GM12878 (cell line): ENCODE measurements at regions not wholly inside any gene's neighbourhood (a gene's known extent, or its start where the extent isn't known, plus 50 kb on each side); places are given as distances from the start of the nearest gene placed in this dataset.

Source experiments
- ATF3 ChIP-seq: IDR thresholded peaks from 2 replicates; pipeline ENCODE4 v1.6.1; 2011; ENCODE audit warnings: low read depth, mild to moderate bottlenecking, low read length, moderate library complexity, borderline replicate concordance; ENCODE audit errors: extremely low read depth
- BCLAF1 ChIP-seq: fragments of 450-650 bp; IDR thresholded peaks from 2 replicates; pipeline ENCODE4 v1.6.1; 2017; ENCODE audit warnings: antibody characterized with exemption, mild to moderate bottlenecking, moderate library complexity
- CEBPZ ChIP-seq: fragments of 150-350 bp; IDR thresholded peaks from 2 replicates; pipeline ENCODE4 v1.6.1; 2016; ENCODE audit warnings: low read depth, low read length
- CTCF ChIP-seq, 3 experiments: IDR thresholded peaks in 2 of 3; conservative IDR thresholded peaks in 1 of 3; 2 replicates each; pipeline ENCODE4 v1.5.1; 2011; ENCODE audit warnings: low read depth in 3 of 3, low read length in 3 of 3, mild to moderate bottlenecking in 3 of 3, control low read depth in 2 of 3, moderate library complexity in 2 of 3, inconsistent platforms in 1 of 3, mixed read lengths in 1 of 3; ENCODE audit not compliant: control insufficient read depth in 2 of 3, insufficient read depth in 1 of 3; ENCODE audit errors: extremely low read depth in 1 of 3
- DPF2 ChIP-seq: fragments of 450-650 bp; IDR thresholded peaks from 2 replicates; pipeline ENCODE4 v1.6.1; 2017; ENCODE audit warnings: mild to moderate bottlenecking
- NFYA ChIP-seq: IDR thresholded peaks from 2 replicates; pipeline ENCODE4 v1.6.1; 2011; ENCODE audit warnings: low read depth, mild to moderate bottlenecking, low read length, improper control_type of control experiment, borderline replicate concordance
- PML ChIP-seq: IDR thresholded peaks from 2 replicates; pipeline ENCODE4 v1.6.1; 2012; ENCODE audit warnings: low read length, inconsistent platforms
- POLR2A ChIP-seq: IDR thresholded peaks from 2 replicates; pipeline ENCODE4 v1.6.1; 2011; ENCODE audit warnings: low read depth, mild to moderate bottlenecking, low read length
- SIN3A ChIP-seq: IDR thresholded peaks from 2 replicates; pipeline ENCODE4 v1.6.1; 2012; ENCODE audit warnings: low read depth, low read length, improper control_type of control experiment
- SREBF1 ChIP-seq: IDR thresholded peaks from 2 replicates; pipeline ENCODE4 v1.6.1; 2012; ENCODE audit warnings: mild to moderate bottlenecking, low read length
- SREBF2 ChIP-seq: IDR thresholded peaks from 2 replicates; pipeline ENCODE4 v1.6.1; 2012; ENCODE audit warnings: mild to moderate bottlenecking, low read length
- YY1 ChIP-seq: IDR thresholded peaks from 2 replicates; pipeline ENCODE4 v1.6.1; 2011; ENCODE audit warnings: low read depth, mild to moderate bottlenecking, low read length

- TF ChIP-seq SREBF1 (no peak), CTCF (IDR thresholded peaks at IDR 0.05 in 2 of 3, conservative IDR thresholded peaks at IDR 0.05 in 1 of 3; ENCODE audit: control insufficient read depth in 2 of 3, extremely low read depth in 1 of 3, insufficient read depth in 1 of 3, low read depth in 3 of 3, low read length in 3 of 3) (no peak), PML (no peak), BCLAF1 (no peak), SIN3A (no peak), YY1 (no peak), ATF3 (no peak), NFYA (no peak), DPF2 (no peak), SREBF2 (no peak), POLR2A (no peak), CEBPZ (no peak)
These were observed 61.4 kb upstream of the PNMA1 start for GRCh38 chr14:73775339-73776193.
